HEK293T (cell line): ENCODE measurements at regions not wholly inside any gene's neighbourhood (a gene's known extent, or its start where the extent isn't known, plus 50 kb on each side); places are given as distances from the start of the nearest gene placed in this dataset.

Experiments used
- CTCF ChIA-PET: fragments of 350-600 bp; formaldehyde crosslinking; extraction: SDS; loops from one replicate; lab custom pipeline; 2021; ENCODE audit warnings: antibody characterized with exemption, inconsistent platforms; lab: Yijun Ruan, JAX
- POLR2A ChIA-PET: fragments of 350-600 bp; formaldehyde crosslinking; extraction: SDS; loops from one replicate; lab custom pipeline; 2020; ENCODE audit warnings: antibody characterized with exemption, inconsistent platforms; lab: Yijun Ruan, JAX
- DNase-seq: peaks from one replicate; pipeline ENCODE4 v3.0.0; 2012; ENCODE audit warnings: mixed read lengths; ENCODE audit errors: extremely low spot score
- ARNT ChIP-seq: fragments of 450-650 bp; IDR thresholded peaks from 2 replicates; pipeline ENCODE4 v1.6.1; 2017; ENCODE audit warnings: mild to moderate bottlenecking
- BHLHE40 ChIP-seq: fragments of 450-650 bp; IDR thresholded peaks from 2 replicates; pipeline ENCODE4 v1.6.1; 2016; ENCODE audit warnings: mild to moderate bottlenecking, moderate library complexity, borderline replicate concordance
- CTBP1 ChIP-seq: fragments of 450-650 bp; IDR thresholded peaks from 2 replicates; pipeline ENCODE4 v1.6.1; 2016; ENCODE audit warnings: borderline replicate concordance
- ELF4 ChIP-seq: fragments of 450-650 bp; IDR thresholded peaks from 2 replicates; pipeline ENCODE4 v1.6.1; 2017; ENCODE audit warnings: antibody characterized with exemption
- FOXA1 ChIP-seq: fragments of 450-650 bp; IDR thresholded peaks from 2 replicates; pipeline ENCODE4 v1.6.1; 2016; ENCODE audit warnings: mild to moderate bottlenecking
- FOXK2 ChIP-seq: fragments of 450-650 bp; IDR thresholded peaks from 2 replicates; pipeline ENCODE4 v1.6.1; 2016; ENCODE audit warnings: mild to moderate bottlenecking
- FOXM1 ChIP-seq: fragments of 450-650 bp; IDR thresholded peaks from 2 replicates; pipeline ENCODE4 v1.6.1; 2017; ENCODE audit warnings: mild to moderate bottlenecking, borderline replicate concordance
- HDGF ChIP-seq: fragments of 450-650 bp; IDR thresholded peaks from 2 replicates; pipeline ENCODE4 v1.6.1; 2017; ENCODE audit warnings: antibody characterized with exemption, borderline replicate concordance
- L3MBTL2 ChIP-seq: fragments of 450-650 bp; conservative IDR thresholded peaks from 2 replicates; pipeline ENCODE4 v1.6.1; 2016; ENCODE audit warnings: mild to moderate bottlenecking
- LEF1 ChIP-seq: fragments of 450-650 bp; IDR thresholded peaks from 2 replicates; pipeline ENCODE4 v1.6.1; 2017; ENCODE audit warnings: mild to moderate bottlenecking, borderline replicate concordance
- NFRKB ChIP-seq: fragments of 450-650 bp; IDR thresholded peaks from 2 replicates; pipeline ENCODE4 v1.6.1; 2016; ENCODE audit warnings: mild to moderate bottlenecking, moderate library complexity
- PKNOX1 ChIP-seq: fragments of 450-650 bp; IDR thresholded peaks from 2 replicates; pipeline ENCODE4 v1.6.1; 2016
- SP1 ChIP-seq: fragments of 450-650 bp; IDR thresholded peaks from 2 replicates; pipeline ENCODE4 v1.6.1; 2017
- SUZ12 ChIP-seq: fragments of 450-650 bp; IDR thresholded peaks from 2 replicates; pipeline ENCODE4 v1.6.1; 2016; ENCODE audit warnings: mild to moderate bottlenecking
- TARDBP ChIP-seq: fragments of 450-650 bp; IDR thresholded peaks from 2 replicates; pipeline ENCODE4 v1.6.1; 2016
- ZNF384 ChIP-seq: fragments of 450-650 bp; IDR thresholded peaks from 2 replicates; pipeline ENCODE4 v1.6.1; 2016

- CTCF ChIA-PET: no interaction called here
Measured at GRCh38 chr5:124133406-124133805, 613.0 kb downstream of the ZNF608 start.

GRCh38 chr5:124132843-124133242, 613.6 kb downstream of the ZNF608 start:
- CTCF ChIA-PET: interaction anchor here (0.6 kb wide), 1 partner anchor 530 kb away, joined by 3 read pairs; no protein-coding TSS in a partner anchor

More at GRCh38 chr5:124133406-124133805, 613.0 kb downstream of the ZNF608 start:
- TF ChIP-seq BHLHE40 (no peak), FOXM1 (no peak), NFRKB (no peak), SUZ12 (no peak), PKNOX1 (no peak), ELF4 (no peak), ARNT (no peak), LEF1 (no peak), TARDBP (no peak), FOXA1 (no peak), FOXK2 (no peak), SP1 (no peak), HDGF (no peak), ZNF384 (no peak), L3MBTL2 (no peak), CTBP1 (no peak)
- POLR2A ChIA-PET: no interaction called here
- DNase-seq: no peak

GRCh38 chr5:124131466-124131865, 615.0 kb downstream of the ZNF608 start:
- no peak for DNase-seq
- CTCF ChIA-PET: no interaction called here
- POLR2A ChIA-PET: no interaction called here
- no peak for TF ChIP-seq BHLHE40

More at GRCh38 chr5:124132843-124133242, 613.6 kb downstream of the ZNF608 start:
- POLR2A ChIA-PET: no interaction called here
- TF ChIP-seq FOXK2 (no peak), BHLHE40 (no peak), SP1 (no peak), L3MBTL2 (no peak)
- no peak for DNase-seq

GRCh38 chr5:124130816-124131215, 615.6 kb downstream of the ZNF608 start:
- ChIA-PET POLR2A (no interaction called here), CTCF (no interaction called here)
- TF ChIP-seq LEF1 (no peak), PKNOX1 (peak; percentile 77)
- no peak for DNase-seq

- TF ChIP-seq SP1: no peak
- TF ChIP-seq PKNOX1: no peak
- no peak for TF ChIP-seq ARNT
- TF ChIP-seq L3MBTL2: no peak
- TF ChIP-seq FOXM1: no peak
- no peak for DNase-seq
- ChIA-PET POLR2A (no interaction called here), CTCF (interaction anchor here (1.1 kb wide), 1 partner anchor 10 kb away, joined by 3 read pairs; no protein-coding TSS in a partner anchor)
Measured at GRCh38 chr5:124128867-124129266, 616.9 kb downstream of the CSNK1G3 start.

GRCh38 chr5:124126504-124127217, 614.7 kb downstream of the CSNK1G3 start:
- TF ChIP-seq ELF4 (no peak), NFRKB (no peak), ARNT (no peak), PKNOX1 (no peak), FOXM1 (no peak), LEF1 (no peak), SP1 (no peak), ZNF384 (no peak), SUZ12 (no peak), L3MBTL2 (no peak), FOXK2 (no peak), BHLHE40 (no peak), FOXA1 (no peak)
- ChIA-PET CTCF (no interaction called here), POLR2A (no interaction called here)
- DNase-seq: no peak
